Suppressor macrophage (primary cell): ENCODE measurements at regions not wholly inside any gene's neighbourhood (a gene's known extent, or its start where the extent isn't known, plus 50 kb on each side); places are given as distances from the start of the nearest gene placed in this dataset.

Experiments used
- DNase-seq, 4 experiments: peaks; one replicate each; pipeline ENCODE4 v3.0.0-alpha.2; 2020 to 2022

DNA sequence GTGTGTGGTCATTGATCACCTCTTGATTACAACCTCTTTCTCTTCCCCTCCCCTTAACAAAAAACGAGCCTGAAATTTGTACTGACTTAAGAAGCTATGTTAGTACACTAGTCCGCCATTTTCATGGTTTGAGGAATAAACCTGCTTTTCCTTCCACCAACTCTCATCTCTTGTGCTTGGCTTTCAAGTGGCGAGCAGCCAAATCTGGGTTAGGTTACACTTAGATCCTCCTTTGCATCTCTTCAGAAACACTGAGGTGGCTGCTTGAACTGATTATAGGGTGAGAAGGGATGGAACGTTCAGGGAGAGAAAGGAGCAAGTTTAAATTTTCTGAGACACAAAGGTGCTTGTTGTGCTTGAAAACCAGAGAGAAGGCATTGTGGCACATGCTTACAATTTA lies 2171.4 kb downstream of the LRRC4C start:
- no peak for DNase-seq

DNA sequence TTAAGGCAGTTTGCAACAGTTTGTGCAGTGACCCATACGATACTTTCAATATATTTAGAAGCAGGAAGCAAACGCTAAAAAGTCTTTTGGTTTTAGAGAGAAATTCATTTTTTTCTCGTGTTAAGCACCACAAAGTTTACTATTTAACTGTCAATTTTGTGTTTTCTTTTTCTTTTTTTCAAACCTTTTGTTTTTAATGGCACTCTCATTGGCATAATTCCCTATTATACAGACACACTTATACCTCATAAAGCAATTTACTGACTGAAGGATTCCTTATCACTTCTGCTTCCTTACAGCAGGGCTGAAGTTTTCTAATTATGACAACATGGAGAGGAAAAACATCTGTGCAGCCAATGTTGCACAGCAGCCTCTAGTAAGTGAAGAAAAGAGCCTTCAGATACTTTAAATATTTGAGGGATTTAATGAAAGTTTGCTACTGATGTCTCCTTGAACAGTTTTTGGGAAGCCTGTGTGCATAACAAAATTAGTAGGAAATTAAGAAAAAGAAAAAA lies 2191.2 kb downstream of the LRRC4C start:
- no peak for DNase-seq

- DNase-seq, result no peak
These were observed 2203.8 kb downstream of the LRRC4C start for GRCh38 chr11:39255648-39256047.

GRCh38 chr11:39249566-39250365 lies 2209.7 kb downstream of the LRRC4C start:
- DNase-seq, result no peak

DNA sequence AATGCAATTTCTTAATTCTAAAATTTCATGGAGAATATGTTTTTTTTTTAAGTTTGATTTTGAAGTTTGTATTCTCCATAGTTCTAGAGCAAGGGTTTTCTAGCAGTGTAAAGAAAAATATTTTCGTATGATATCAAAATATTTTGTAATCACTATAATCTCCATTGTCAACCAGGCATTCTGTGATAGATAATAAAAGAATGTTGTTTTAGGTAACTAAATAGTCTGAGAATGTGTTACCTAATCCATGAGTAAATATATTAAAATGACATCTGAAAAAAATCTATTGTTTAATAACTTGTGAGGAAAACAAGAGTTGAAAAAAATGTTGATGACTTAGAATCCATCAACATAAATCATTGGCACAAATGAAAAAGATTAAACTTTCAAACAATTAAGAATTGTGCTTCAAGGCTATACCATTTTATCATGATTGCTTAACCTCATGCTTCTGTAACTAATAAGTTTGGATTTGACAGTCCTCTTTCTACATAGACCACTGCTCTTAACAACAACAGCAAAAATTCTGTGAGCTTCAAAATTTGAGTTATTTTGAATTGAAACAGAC lies 2211.8 kb downstream of the LRRC4C start:
- DNase-seq, result no peak

DNA sequence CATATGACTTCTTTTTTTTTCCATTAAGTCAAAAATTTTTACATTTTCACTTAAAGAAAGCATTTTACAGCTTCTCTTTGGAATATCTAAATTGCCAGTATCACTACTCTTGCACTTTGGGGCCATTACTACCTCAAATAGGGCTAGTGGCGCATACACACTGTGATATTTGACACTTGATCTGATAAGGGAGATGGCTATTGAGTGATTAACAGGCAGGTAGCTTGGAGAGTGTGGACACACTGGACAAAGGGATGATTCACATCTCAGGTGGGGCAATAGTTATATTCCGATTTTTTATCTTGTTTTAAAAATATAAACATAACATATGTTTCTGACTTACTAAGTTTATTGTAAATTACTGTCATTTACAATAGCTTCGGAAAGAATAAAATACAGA lies 2219.9 kb downstream of the LRRC4C start:
- no peak for DNase-seq

DNA sequence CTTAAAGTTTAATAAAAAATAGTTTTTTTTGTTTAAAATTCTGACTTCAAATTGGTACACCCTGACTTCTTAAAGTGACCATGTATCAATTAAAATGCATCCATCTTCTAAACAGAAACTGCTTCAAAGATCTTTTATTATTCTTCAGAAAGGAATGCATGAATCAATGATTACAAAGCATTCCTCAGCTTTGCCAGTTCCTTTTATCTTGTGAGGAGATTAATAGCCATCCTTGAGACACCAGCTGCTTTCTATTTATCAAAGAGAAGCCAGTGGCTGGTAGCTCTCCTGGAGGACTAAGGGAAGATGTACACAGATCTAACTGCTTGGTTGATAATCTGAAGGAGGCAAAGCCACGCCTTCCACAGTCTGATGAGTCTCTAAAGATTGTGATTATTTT lies 2222.5 kb downstream of the LRRC4C start:
- DNase-seq, result no peak

DNA sequence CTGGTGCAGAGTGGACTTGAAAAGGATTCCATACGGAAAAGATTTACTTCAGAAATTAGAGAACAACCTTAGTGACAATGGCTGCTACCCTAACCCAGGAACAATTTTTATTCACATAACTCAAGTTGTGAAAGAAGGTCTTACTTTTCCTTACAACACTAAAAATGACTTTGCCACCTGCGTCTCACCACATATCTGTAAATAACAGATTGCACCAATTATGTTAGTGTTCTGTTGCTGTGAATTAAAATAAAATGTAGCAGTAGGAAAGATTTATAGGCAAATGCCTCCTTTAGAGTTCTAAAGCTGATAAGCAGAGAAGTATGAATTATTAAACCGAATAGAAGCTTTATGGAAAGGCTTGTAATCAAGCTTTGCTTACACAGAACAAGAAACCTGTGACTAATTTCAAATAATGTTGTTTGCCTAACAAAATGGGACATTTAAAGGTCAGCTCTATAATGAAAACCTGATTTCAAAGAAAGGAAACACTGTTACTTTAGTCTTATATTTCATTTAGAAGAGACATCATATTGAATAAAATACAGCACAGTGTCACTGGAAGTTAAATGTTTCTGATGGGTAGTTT lies 2237.8 kb downstream of the LRRC4C start:
- DNase-seq, result no peak

DNA sequence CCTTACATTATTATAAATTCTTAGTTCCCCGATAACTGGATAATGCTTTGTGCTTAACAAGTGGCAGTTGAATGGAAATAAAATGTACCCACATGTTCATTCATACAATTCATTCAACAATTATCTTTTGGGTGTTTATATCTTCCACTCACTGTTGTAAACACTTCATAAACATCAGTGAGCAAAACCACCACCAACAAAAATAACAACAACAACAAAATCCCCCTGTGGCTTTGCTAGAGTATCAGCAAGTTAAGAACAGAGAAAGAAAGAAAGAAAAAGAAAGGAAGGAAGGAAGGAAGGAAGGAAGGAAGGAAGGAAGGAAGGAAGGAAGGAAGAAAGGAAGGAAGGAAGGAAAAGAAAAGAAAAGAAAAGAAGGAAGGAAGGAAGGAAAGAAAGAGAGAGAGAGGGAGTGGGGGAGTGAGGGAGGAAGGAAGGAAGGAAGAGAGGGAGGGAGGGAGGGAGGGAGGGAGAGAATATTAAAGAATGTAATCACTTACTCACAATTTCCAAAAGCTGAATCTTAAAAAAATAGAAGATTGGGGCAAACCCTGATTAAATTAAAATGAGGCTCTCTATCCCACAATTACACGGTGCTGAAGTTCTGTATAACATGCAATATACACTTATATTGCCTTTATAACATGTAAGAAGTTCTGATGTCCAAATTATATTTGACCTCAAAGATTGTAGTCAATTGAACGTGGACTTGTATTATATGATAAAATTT lies 2238.8 kb downstream of the LRRC4C start:
- DNase-seq, result no peak

GRCh38 chr11:39220069-39220468 lies 2239.4 kb downstream of the LRRC4C start:
- DNase-seq, result no peak

GRCh38 chr11:39209981-39210380 lies 2249.5 kb downstream of the LRRC4C start:
- DNase-seq, result no peak

- no peak for DNase-seq
These were observed 2254.0 kb downstream of the LRRC4C start for GRCh38 chr11:39205236-39205995.

- no peak for DNase-seq
These were observed 2266.8 kb downstream of the LRRC4C start for GRCh38 chr11:39192671-39193070.

- no peak for DNase-seq
These were observed 2268.7 kb downstream of the LRRC4C start for GRCh38 chr11:39190751-39191150.

DNA sequence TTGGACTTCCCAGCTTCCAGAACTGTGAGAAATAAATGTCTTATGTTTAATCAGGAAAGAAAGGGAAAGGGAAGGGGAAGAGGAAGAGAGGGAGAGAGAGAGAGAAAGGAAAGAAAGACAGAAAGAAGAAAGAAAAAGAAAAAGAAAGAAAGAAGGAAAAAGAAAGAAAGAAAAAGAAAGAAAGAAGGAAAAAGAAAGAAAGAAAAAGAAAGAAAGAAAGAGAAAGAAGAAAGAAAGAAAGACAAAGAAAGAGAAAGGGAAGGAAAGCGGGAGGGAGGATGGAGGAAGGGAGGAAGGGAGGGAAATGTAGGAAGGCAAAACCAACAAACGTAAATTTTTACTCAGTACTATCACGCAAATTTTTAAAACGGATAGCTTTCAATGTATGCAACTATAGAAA lies 2281.8 kb downstream of the LRRC4C start:
- DNase-seq, result no peak

- no peak for DNase-seq
These were observed 2284.5 kb downstream of the LRRC4C start for GRCh38 chr11:39174965-39175364.

DNA sequence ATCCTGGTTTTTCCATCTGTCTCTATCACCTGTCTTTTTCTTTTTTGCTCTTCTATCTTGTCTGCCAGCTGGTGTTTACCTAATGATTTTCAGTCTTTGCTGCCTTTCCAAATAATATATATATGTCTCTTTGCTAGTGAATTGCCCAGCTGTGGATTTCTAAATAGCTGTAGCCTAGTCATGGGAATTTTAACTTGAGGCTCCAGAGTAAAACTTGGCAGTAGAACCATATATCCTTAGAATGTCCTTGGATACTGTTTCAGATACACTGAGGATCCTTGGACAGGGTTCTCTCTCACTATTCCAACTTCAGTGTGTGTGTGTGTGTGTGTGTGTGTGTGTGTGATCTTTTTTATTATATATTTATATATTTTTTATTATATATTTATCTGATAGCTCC lies 2285.3 kb downstream of the LRRC4C start:
- DNase-seq, result no peak

- DNase-seq, result no peak
These were observed 2294.4 kb downstream of the LRRC4C start for GRCh38 chr11:39165021-39165420.

GRCh38 chr11:39149214-39149613 lies 2310.2 kb downstream of the LRRC4C start:
- DNase-seq, result no peak

- DNase-seq, result no peak
These were observed 2314.1 kb downstream of the LRRC4C start for GRCh38 chr11:39145346-39145745.

- DNase-seq, result no peak
These were observed 2314.9 kb downstream of the LRRC4C start for GRCh38 chr11:39144351-39145130.

DNA sequence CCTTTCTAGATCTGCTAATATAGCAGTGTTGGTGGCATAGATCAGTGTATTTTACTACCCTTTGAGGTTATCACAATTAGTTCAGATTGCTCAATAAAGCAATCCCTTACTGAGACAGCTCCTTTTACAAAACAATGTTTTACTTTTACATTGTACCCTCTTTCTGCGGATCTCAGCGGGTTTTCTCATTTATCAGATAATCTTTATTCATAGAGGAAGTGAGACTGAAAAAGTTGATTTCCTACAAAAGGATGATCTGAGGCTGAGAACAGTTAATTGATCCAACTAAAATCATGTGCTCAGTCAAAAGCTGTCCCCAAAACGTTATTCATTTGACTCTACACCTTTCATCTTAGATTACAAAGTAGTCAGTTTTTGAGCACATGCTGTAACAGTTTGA lies 2319.9 kb downstream of the LRRC4C start:
- DNase-seq, result no peak
